ENCODE measurements at regions not wholly inside any gene's neighbourhood (a gene's known extent, or its start where the extent isn't known, plus 50 kb on each side); places are given as distances from the start of the nearest gene placed in this dataset.
"Not testable (repeated sequence)": the region's sequence is repeated elsewhere in the genome, so short reads cannot be mapped to it uniquely, and the experiment has no call there.

DNA sequence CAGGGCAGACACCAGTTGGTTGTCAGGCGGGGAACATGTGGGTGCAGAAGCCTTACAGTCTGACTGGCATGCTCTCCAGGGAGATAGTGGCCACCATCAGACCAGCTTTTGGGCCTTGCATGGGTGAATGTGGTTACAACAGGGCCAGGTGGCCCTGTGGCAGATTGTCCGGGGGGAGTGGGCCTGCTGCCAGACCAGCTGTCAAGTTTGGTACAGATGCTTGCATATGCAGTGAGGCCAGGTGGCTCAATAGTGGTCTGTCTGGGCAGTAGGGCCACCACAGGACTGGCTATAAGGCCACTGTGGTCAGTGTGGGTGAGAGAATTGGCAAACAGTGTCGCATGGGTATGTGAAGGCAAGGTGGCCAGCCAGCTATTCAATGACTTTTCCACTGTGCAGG, 148.7 kb downstream of the FAM174A start:
- Histone ChIP-seq H3K4me1 (ENCODE audit: control insufficient read depth in 1 of 2, low read depth in 2 of 2) (no peaks in the 10 kb centered on the region), H3K27ac (no peak overlapping the region), H3K36me3 (no peaks in the 10 kb centered on the region), H3K4me3 (no peak overlapping the region), H3K27me3 (replicated peaks; ENCODE audit: insufficient read depth) (no peaks in the 10 kb centered on the region), H3K9me3 (peaks cover 15% of the 10 kb centered on the region)
- ATAC-seq (ENCODE audit: insufficient number of reproducible peaks, low FRiP score, low read depth): no peak
- no peak for DNase-seq (ENCODE audit: low spot score)
- TF ChIP-seq CTCF (IDR thresholded peaks at IDR 0.05): no peak

DNA sequence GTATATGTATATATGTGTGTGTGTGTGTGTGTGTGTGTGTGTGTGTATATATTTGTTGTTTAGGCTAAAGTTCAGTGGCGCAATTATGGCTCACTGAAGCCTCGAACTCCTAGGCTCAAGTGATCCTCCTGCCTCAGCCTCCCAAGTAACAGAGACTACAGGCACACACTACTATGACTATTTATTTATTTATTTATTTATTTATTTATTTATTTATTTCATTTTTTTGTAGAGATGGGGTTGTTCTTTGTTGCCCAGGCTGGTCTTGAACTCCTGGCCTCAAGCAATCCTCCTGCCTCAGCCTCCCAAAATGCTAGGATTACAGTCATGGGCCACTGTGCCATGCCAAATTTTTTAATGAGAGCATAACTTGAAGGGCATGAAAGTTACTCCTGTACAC, 149.9 kb downstream of the FAM174A start:
- H3K36me3 ChIP-seq; H3K27me3 ChIP-seq (replicated peaks; ENCODE audit: insufficient read depth); H3K4me1 ChIP-seq (ENCODE audit: control insufficient read depth in 1 of 2, low read depth in 2 of 2); H3K4me3 ChIP-seq; H3K27ac ChIP-seq; DNase-seq (ENCODE audit: low spot score); ATAC-seq (ENCODE audit: insufficient number of reproducible peaks, low FRiP score, low read depth): not testable (repeated sequence)
- peaks cover 15% of the 10 kb centered on the region for H3K9me3 ChIP-seq

- ATAC-seq (ENCODE audit: insufficient number of reproducible peaks, low FRiP score, low read depth); H3K4me3 ChIP-seq; H3K27me3 ChIP-seq (replicated peaks; ENCODE audit: insufficient read depth); H3K36me3 ChIP-seq; H3K4me1 ChIP-seq (ENCODE audit: control insufficient read depth in 1 of 2, low read depth in 2 of 2); H3K9me3 ChIP-seq; H3K27ac ChIP-seq; DNase-seq (ENCODE audit: low spot score): not testable (repeated sequence)
Observed at GRCh38 chr5:100688834-100689233, 153.7 kb downstream of the FAM174A start.

GRCh38 chr5:100690036-100690560, 154.9 kb downstream of the FAM174A start:
- no peaks in the 10 kb centered on the region for H3K36me3 ChIP-seq
- DNase-seq (ENCODE audit: low spot score): no peak

GRCh38 chr5:100691085-100691484, 155.9 kb downstream of the FAM174A start:
- Histone ChIP-seq H3K36me3 (no peaks in the 10 kb centered on the region), H3K4me1 (ENCODE audit: control insufficient read depth in 1 of 2, low read depth in 2 of 2) (no peaks in the 10 kb centered on the region), H3K9me3 (no peaks in the 10 kb centered on the region), H3K27ac (no peak overlapping the region), H3K4me3 (no peak overlapping the region), H3K27me3 (replicated peaks; ENCODE audit: insufficient read depth) (no peaks in the 10 kb centered on the region)
- ATAC-seq (ENCODE audit: insufficient number of reproducible peaks, low FRiP score, low read depth) (no peak), DNase-seq (ENCODE audit: low spot score) (no peak)
- no peak for TF ChIP-seq CTCF (IDR thresholded peaks at IDR 0.05)

More at GRCh38 chr5:100690036-100690560, 154.9 kb downstream of the FAM174A start:
- H3K4me1 ChIP-seq (ENCODE audit: control insufficient read depth in 1 of 2, low read depth in 2 of 2): no peaks in the 10 kb centered on the region
- ATAC-seq (ENCODE audit: insufficient number of reproducible peaks, low FRiP score, low read depth): no peak
- TF ChIP-seq CTCF (IDR thresholded peaks at IDR 0.05): no peak
- no peak overlapping the region for H3K27ac ChIP-seq
- no peak overlapping the region for H3K4me3 ChIP-seq
- no peaks in the 10 kb centered on the region for H3K9me3 ChIP-seq
- no peaks in the 10 kb centered on the region for H3K27me3 ChIP-seq (replicated peaks; ENCODE audit: insufficient read depth)

GRCh38 chr5:100691548-100691947, 156.4 kb downstream of the FAM174A start:
- Histone ChIP-seq H3K27ac (no peak overlapping the region), H3K36me3 (no peaks in the 10 kb centered on the region), H3K4me3 (no peak overlapping the region), H3K4me1 (ENCODE audit: control insufficient read depth in 1 of 2, low read depth in 2 of 2) (no peaks in the 10 kb centered on the region), H3K9me3 (no peaks in the 10 kb centered on the region), H3K27me3 (replicated peaks; ENCODE audit: insufficient read depth) (no peaks in the 10 kb centered on the region)
- DNase-seq (ENCODE audit: low spot score): no peak
- ATAC-seq (ENCODE audit: insufficient number of reproducible peaks, low FRiP score, low read depth): no peak
- no peak for TF ChIP-seq CTCF (IDR thresholded peaks at IDR 0.05)
